GM19468 (cell line): ENCODE measurements at regions not wholly inside any gene's neighbourhood (a gene's known extent, or its start where the extent isn't known, plus 50 kb on each side); places are given as distances from the start of the nearest gene placed in this dataset.
"Not testable (repeated sequence)": the region's sequence is repeated elsewhere in the genome, so short reads cannot be mapped to it uniquely, and the experiment has no call there.

Experiments used
- ATAC-seq: cut with Tn5 transposase; IDR thresholded peaks from one replicate; pipeline ENCODE4 v1.9.1; 2021; ENCODE audit warnings: mild to moderate bottlenecking, moderate library complexity, moderate number of reproducible peaks; ENCODE audit not compliant: unreplicated experiment; ENCODE audit errors: extremely low read depth

DNA sequence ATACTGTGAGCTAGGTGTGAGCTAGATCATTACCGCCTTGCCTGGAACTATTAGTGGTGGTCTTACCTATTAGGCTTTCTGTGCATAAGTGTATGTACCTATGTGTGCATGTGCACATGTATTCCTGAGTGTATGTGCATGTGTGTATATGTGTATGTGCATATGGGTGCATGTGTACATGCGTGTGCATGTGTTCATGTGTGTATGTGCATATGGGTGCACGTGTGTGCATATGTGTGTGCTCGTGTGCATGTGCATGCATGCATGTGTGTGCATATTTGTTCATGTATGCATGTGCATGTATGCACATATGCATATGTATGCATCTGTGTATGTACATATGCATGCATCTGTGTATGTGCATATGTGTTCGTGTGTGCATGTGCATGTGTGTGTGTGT, 508.3 kb upstream of the ADARB2 start:
- no peak for ATAC-seq

DNA sequence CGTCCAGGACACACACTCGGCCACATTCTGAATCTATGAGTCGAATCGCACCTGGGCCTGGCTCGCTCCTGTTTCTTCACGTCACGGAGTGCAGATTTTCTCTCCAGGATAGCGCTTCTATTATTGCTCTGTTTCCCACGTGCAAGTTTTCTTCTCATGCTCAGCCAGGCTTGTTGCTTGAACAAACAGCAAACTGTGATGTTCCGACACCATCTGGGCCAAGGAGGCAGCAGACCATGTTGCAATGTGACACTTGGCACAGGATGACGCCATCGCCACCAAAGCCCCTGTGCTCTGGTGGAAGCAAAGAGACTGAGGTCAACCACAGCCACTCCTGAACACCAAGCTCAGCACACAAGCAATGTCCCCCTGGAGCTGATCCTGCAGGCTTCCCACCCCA, 507.1 kb upstream of the ADARB2 start:
- ATAC-seq: no peak

DNA sequence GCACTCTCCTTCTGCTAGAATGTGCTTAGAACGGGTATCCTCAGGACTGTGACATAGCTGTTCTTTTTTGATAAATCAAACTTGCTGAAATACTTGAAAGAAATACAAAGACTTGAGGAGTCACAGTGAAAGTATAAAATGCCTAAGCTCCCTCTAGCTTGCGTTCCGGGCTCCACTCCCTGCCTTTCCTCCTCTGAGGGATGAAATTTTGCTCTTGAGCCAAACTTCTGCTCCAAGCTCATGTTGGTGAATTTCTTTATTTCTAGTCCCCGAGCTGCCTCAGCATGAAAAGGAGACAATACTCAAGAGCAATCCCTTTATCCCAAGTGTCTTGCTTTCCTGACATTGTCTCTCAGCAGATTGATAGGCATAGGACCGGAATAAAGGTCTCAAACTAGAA, 499.6 kb upstream of the ADARB2 start:
- no peak for ATAC-seq

DNA sequence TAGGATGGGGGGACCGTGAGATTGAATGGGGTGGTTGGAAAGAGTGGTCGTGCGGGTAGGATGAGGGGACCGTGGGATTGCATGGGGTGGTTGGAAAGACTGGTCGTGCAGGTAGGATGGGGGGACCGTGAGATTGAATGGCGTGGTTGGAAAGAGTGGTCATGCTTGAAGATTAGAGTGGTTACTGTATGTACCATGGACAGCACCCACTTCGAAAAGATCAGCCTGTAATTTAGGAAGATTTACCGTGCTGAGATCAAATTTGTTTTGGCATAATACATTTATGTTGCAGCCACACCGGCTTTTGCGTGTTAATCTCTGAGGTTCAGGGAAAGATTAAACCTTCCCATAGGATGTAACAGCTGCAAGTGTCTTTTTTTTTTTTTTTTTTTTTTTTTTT, 495.2 kb upstream of the ADARB2 start:
- ATAC-seq: no peak

DNA sequence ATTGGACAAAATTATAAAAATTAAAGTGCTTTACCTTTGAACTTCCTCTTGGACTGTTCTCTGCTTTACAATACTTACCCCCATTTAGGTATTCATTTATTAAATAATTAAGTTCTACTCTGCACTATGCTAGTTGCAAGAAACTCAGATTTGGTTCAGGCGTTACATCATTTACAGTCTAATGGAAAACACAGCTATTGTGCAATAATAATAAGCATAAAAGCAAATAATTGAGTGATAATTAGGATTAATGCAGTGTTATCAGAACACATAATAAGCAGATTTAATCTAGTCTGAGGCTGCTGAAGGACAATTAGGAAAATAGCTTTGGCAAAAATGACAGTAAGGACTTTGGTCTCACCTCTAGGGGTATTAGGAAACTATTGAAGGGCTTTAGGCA, 493.2 kb upstream of the ADARB2 start:
- ATAC-seq: no peak

DNA sequence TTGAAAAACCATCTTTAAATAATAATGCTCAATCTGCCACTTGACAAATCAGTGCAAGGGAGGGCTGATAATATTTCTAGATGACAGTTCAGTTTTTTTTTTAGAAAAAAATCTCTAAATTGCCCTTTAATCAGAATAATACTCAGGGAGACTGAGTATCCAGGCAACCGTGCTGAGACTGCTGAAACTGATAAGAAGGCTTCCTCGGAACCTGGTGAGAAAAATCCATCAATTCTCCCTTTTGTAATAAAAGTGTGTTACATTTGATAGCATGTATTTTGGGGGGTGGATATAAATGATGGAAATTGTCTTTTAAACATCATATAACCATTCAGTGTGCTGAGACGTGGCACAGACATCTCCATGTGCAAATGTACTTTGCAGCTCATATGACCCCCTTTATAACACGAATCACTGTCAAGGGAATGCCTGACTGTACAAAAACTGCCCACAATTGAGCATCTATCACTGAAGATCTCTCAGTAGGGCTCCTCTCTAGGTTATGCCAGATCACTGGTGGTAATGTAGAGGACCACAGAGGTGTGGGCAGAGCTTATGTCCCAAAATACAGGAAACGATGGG, 491.1 kb upstream of the ADARB2 start:
- no peak for ATAC-seq

DNA sequence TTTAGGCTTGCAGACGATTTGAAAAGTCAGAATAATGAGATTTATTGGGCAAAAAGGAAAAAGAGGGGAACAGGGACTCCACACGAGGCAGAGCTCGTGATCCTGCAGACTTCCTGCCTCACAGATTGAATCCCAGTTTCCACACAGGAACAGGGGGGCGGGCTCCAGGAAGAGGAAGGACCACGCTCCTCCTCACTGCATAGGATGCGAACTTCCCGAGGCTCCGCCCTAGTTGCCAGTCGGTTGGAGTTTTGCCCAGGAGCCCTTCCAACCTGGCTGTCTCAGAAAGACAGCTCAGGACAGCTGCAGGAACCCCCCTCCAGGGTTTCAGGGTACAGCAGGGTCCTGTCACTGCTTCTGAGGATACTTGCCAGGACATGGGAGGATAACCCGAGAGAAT, 488.3 kb upstream of the ADARB2 start:
- no peak for ATAC-seq

DNA sequence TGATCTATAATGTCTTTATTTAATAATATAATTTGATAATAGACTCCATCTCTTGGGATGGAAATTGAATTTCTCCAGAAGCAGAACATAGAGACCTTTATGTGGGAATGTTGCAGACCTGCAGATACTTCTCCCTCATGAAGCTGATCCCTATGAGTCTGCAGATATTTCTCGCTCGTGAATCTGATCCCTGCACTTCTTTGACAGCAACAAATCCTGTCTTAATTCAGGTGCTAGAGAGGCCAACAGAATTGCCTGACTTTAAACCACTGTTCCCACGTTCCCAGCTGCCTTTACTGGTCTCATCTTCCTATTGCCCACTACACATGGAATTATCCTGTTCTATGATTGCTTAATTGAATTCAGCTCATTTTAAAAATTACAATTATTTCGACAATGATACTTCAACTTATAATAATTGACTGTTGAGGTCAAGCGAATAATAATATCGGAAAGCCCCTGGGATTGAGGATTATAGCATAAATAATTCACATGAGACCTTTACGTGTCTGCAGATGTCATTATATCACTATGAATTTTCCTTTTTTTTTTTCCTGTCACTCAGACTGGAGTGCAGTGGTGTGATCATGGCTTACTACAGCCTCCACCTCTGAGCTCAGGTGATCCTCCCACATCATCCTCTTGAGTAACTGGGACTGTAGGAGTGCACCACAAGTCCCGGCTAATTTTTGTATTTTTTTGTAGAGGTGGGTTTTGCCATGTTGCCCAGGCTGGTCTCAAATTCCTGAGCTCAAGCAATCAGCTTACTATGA, 486.4 kb upstream of the ADARB2 start:
- no peak for ATAC-seq

DNA sequence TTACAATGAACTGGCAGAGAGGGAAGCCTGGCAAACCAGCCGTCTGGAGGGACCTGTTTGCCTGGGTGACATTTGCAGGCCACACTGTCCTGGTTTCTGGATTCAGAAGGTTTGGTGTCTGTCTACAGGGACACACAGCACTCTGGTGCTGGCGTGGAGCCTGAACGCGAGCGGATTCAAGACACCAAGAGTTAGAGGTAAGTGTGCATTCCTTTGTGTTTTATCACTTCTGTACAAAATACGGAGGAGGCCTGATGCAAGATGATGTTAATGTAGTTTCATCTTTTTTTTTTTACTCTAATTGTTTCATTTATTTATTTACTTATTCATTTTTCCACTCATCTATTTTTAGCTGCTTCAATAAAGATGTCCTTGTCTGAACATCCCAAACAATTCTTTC, 485.3 kb upstream of the ADARB2 start:
- no peak for ATAC-seq

DNA sequence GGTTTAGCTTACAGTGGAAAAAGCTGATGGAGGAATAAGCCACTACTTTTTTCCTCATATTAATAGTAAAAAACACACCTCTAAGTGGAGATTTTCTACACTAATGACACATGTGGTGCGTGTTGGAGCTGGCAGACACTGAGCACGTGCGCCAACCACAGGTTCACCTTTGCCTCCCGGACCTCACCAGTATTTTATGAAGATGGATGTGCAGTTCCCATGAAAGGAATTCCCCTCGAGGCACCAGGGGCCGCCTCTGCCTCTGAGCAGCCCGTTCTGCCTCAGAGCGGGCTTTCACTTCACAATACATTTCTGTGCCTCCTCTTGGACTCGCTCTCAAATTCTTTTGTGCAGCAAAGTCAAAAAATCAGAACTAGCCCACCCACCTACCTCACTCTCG, 477.5 kb upstream of the ADARB2 start:
- ATAC-seq: no peak

DNA sequence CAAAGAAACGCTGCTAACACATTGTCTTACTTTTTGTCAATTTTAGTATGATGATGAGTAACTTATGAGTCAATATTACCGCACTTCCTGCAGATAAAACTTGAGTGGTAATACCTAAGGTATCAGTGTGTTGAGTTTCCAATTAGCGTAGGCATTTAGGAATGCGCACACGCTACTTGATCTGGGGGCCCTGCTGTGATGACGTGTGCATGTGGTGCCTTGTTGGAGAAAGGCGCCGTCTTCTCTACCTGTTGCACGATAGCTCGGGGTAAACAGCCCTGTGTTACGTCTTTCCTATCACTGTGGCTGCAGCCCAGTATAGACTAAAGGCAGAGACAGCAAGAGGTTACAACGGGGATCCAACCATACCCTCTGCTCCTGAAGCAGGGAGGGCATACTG, 476.8 kb upstream of the ADARB2 start:
- no peak for ATAC-seq

DNA sequence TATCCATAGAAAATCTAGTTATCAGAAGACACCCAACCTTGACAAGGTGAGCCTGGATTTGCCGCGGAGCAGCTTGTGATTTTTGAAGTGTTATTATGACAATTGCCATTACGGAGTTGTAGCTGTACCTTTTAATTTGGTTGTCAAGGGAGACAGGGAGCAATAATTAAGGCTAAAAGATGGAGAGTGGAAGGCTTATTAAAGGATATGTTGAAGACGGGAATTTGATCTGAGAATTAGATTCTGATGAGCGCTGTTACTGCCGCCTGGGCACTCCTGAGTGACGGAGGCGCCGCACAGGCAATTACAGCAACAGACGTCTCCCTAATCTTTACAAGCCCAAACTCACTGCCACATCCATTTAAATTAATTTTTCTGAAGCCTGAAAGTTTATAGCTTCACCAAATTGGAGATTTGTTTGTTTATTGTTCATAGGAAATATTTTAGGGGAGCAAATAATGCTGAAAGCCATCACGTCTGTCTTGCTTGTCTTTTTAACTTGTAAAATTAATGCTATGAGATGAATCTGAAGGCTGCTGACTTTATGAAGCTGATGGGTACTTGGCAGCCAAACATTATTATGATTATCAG, 475.0 kb upstream of the ADARB2 start:
- no peak for ATAC-seq

DNA sequence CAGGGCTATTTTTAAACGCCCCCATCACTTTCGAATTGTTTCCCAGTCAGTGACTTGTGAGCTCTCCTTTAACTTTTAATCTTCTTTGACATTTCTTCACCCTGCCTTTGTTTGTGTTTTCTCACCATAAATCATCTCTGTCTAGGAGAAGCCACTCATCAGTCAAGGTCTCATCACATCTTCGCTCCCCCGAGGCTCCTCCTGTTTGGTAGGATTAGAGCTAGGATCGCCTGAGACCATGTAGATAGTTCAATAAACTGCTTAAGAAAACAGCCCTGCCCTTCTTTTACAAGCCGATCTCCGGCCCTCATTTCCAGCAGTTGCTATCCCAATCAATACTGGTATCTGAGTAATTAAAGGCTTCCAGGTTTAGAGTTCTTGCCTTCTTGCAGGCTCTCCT, 472.8 kb upstream of the ADARB2 start:
- ATAC-seq: no peak

DNA sequence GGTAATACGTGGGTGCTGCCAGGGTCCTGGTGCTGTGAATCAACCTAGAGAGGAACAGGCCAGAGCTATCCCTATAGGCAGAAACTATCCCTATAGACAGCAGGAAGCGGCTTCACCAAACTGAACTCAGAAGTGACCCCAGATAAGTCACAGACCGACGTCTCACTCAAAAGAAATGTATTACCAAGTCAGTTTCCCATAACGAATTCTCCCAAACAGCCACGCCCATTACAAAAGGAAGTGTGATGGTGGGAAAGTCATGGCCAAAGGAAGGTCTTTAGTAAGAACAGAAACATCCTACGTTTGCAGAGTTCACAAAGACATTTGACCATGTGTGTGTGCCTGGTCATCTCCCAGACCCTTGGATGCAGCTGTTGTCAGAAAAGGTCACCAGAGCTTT, 470.8 kb upstream of the ADARB2 start:
- ATAC-seq: no peak

DNA sequence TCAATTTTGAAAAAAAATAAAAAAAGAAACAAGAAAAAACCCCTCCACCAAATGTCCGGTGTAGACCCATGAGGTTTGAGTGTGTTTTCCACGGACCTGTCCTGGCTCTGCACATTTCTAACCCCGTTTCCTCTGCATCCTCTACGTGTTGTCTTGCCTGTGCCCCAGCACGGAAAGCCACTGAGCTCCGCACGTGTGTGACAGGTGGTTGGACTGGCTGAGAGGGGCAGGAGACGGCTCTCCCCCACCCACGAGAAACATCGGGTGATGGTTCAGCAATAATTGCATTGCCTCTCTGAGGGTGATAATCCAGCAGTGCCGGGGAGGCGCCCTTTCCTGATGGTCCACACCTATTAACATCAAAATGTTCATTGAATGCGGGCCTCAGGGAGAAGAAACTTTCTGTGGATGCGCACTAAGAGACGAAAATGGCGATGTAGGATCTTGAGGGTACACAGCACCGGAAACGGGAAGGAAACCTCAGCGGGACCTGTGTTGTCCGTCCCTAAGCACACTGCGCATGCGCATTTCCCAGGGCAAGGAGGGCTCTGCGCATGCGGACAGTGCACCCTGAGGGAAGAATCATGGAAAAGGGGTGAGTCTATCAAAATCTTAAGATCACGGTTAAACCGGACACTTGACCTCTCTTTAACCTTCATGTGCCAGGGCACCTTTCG, 470.1 kb upstream of the ADARB2 start:
- ATAC-seq: no peak

DNA sequence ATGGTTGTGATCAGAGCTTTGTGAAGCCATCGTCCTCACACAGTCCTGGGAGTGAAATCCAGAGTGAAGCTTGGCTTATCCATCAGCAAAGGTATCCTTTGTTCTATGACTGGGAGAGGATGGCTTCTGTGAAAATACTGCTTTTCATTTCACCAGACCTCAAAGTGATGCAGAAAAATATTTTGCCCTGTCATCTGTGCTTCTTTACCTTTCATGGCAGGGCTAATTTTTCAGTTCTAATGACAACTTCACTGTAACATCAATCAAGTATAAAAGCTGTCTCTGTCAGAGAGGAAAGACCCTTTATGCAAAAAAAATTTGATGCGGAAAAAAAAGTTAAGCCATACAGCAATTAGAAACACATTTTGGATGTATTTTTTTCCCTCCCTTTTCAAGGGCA, 468.1 kb upstream of the ADARB2 start:
- no peak for ATAC-seq

DNA sequence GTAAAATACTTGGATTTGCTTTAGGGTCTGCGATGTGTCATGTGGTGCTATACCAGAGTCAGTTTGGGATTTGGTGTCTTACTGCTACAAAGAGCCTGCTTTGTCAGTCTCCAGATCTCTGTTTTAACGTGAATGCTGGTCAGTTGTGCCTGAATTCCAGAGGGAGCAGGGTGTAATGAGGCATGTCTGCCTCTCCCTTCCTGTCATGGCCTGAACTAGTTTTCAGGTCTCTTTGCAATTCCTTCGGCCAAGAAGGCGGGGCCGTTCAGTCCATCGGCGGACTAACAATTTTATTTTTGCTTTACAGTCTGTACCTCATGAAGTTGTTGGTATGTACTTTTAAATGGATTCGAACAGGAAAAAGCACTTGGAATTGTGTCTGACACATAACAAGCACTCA, 465.1 kb upstream of the ADARB2 start:
- ATAC-seq: no peak

DNA sequence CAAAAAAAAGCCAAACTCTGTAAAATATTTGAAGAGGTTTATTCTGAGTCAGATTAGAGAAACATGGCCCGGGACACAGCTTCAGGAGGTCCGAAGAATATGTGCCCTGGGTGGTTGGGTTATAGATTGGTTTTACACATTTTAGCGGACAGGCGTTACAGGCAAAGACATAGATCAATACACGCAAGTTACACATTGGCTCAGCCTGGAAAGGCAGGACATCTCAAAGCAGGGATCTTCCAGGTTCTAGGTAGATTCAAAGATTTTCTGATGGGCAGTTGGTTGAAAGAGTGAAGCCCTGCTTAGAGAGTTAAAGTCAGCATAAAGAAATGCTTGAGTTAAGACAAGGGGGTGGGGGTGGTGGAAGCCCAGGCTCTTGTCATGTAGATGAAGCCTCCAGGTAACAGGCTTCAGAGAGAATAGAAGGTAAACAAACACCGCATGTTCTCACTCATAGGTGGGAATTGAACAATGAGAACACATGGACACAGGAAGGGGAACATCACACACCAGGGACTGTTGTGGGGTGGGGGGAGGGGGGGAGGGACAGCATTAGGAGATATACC, 464.3 kb upstream of the ADARB2 start:
- ATAC-seq: no peak

DNA sequence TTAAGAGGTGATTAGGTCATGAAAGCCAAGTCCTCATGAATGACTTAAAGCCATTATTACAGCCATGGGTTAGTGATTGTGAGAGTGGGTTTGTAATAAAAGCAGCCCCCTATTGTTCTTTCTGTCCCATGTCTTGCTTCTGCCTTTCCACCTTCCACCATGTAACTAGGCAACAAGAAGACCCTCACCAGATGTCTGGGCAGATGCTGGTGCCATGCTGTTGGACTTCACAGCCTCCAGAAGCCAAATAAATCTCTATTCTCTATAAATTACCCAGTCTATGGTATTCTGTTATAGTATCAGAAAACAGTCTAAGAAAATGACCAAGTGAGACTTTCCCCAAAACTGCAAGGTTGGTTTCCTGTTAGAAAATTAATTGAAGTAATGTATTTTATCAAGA, 460.3 kb upstream of the ADARB2 start:
- no peak for ATAC-seq

DNA sequence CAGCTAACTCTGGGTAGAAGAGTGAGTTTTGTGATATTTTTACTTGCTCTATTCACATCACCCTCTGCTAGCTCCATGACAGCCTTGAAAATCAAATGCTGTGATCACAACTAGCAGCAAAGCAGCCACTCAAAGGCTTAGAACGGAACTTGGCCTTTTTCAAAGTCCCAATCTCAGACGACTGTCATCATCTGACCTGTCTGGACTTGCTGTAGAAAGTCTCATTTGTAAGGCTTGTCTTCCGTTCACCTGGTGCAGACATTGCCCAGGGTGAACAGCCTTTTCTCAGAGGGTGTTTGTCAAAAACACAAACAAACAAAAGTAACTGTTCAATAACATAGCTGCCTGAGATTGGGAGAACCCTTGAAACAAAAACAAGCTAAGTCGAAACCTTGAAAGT, 458.9 kb upstream of the ADARB2 start:
- no peak for ATAC-seq

DNA sequence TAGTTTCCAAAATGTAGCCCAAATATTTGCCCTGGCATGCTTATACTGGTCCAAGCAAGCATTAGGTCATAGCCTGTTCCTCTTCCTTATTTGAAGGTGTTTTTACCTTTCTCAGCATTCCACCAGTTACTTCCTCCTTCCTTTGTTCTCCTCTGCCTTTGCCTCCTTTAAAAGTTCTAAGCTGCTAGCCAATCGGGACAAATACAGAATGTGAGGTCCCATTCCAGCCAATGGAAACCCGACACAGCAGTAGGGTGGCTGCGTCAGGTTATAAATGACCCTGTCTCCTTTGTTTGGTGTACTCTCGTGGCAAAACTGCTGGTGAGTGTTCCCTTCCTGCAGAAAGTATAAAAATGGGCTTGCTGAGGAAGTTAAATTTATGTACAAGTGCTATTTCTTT, 452.0 kb upstream of the ADARB2 start:
- not testable (repeated sequence) for ATAC-seq
